ENCODE measurements at regions not wholly inside any gene's neighbourhood (a gene's known extent, or its start where the extent isn't known, plus 50 kb on each side); places are given as distances from the start of the nearest gene placed in this dataset.
A peak's percentile ranks its signal among the peaks of the same experiment; 100 is the strongest.

GRCh38 chr20:56786503-56786902, 157.4 kb downstream of the TFAP2C start:
- H3K27ac ChIP-seq (ENCODE audit: low read depth, low read length) = no peak overlapping the region
- 59 to 71% (median 67%) methylated on average over 5 of the region's 5 CpGs for WGBS, 3 donors

GRCh38 chr20:56788041-56788670, 159.1 kb downstream of the TFAP2C start:
- no peak overlapping the region for H3K27ac ChIP-seq (ENCODE audit: low read depth, low read length)
- 64 to 75% (median 65%) methylated on average over 7 of the region's 7 CpGs for WGBS, 3 donors

- peak overlapping the region; percentile 42 for H3K27ac ChIP-seq (ENCODE audit: low read depth, low read length)
- WGBS, 3 donors = 79 to 85% (median 81%) methylated on average over 6 of the region's 6 CpGs
Measured at GRCh38 chr20:56788671-56789610, 159.8 kb downstream of the TFAP2C start.

GRCh38 chr20:56793916-56794315, 164.8 kb downstream of the TFAP2C start:
- H3K27ac ChIP-seq (ENCODE audit: low read depth, low read length) = no peak overlapping the region
- 67 to 85% (median 80%) methylated on average over 7 of the region's 7 CpGs for WGBS, 3 donors

- no peak overlapping the region for H3K27ac ChIP-seq (ENCODE audit: low read depth, low read length)
- 78 to 94% (median 93%) methylated on average over 2 of the region's 2 CpGs for WGBS, 3 donors
Measured at GRCh38 chr20:56795492-56795891, 166.4 kb downstream of the TFAP2C start.

- WGBS, 3 donors = 49 to 69% (median 50%) methylated on average over 3 of the region's 3 CpGs
- no peak overlapping the region for H3K27ac ChIP-seq (ENCODE audit: low read depth, low read length)
Measured at GRCh38 chr20:56796345-56796744, 167.2 kb downstream of the TFAP2C start.

GRCh38 chr20:56797023-56797422, 167.9 kb downstream of the TFAP2C start:
- 48 to 78% (median 67%) methylated on average over 2 of the region's 2 CpGs for WGBS, 3 donors
- no peak overlapping the region for H3K27ac ChIP-seq (ENCODE audit: low read depth, low read length)

- WGBS, 3 donors = 68 to 86% (median 71%) methylated on average over 1 of the region's 1 CpG
- H3K27ac ChIP-seq (ENCODE audit: low read depth, low read length) = no peak overlapping the region
Measured at GRCh38 chr20:56798634-56799033, 169.5 kb downstream of the TFAP2C start.

GRCh38 chr20:56799187-56799586, 170.1 kb downstream of the TFAP2C start:
- no peak overlapping the region for H3K27ac ChIP-seq (ENCODE audit: low read depth, low read length)
- 87 to 94% (median 89%) methylated on average over 2 of the region's 2 CpGs for WGBS, 3 donors

- 44 to 58% (median 49%) methylated on average over 4 of the region's 4 CpGs for WGBS, 3 donors
- no peak overlapping the region for H3K27ac ChIP-seq (ENCODE audit: low read depth, low read length)
Measured at GRCh38 chr20:56800088-56800487, 171.0 kb downstream of the TFAP2C start.

- 37 to 51% (median 51%) methylated on average over 19 of the region's 19 CpGs for WGBS, 3 donors
Measured at GRCh38 chr20:56801971-56802755, 173.1 kb downstream of the TFAP2C start.

GRCh38 chr20:56802805-56803204, 173.7 kb downstream of the TFAP2C start:
- 69 to 75% (median 73%) methylated on average over 20 of the region's 20 CpGs for WGBS, 3 donors
- no peak overlapping the region for H3K27ac ChIP-seq (ENCODE audit: low read depth, low read length)

More at GRCh38 chr20:56801971-56802755, 173.1 kb downstream of the TFAP2C start:
- no peak overlapping the region for H3K27ac ChIP-seq (ENCODE audit: low read depth, low read length)

GRCh38 chr20:56805313-56805712, 176.2 kb downstream of the TFAP2C start:
- H3K27ac ChIP-seq (ENCODE audit: low read depth, low read length) = no peak overlapping the region
- 65 to 80% (median 79%) methylated on average over 4 of the region's 4 CpGs for WGBS, 3 donors

- WGBS, 3 donors = 85 to 90% (median 89%) methylated on average over 9 of the region's 9 CpGs
- H3K27ac ChIP-seq (ENCODE audit: low read depth, low read length) = no peak overlapping the region
Measured at GRCh38 chr20:56805966-56806365, 176.9 kb downstream of the TFAP2C start.

- WGBS, 3 donors = 45 to 53% (median 46%) methylated on average over 18 of the region's 18 CpGs
- no peak overlapping the region for H3K27ac ChIP-seq (ENCODE audit: low read depth, low read length)
Measured at GRCh38 chr20:56806952-56807517, 177.9 kb downstream of the TFAP2C start.

GRCh38 chr20:56808117-56808725, 179.1 kb downstream of the TFAP2C start:
- 25 to 37% (median 25%) methylated on average over 10 of the region's 10 CpGs for WGBS, 3 donors
- H3K27ac ChIP-seq (ENCODE audit: low read depth, low read length) = no peak overlapping the region

- WGBS, 3 donors = 23 to 43% (median 38%) methylated on average over 8 of the region's 8 CpGs
- no peak overlapping the region for H3K27ac ChIP-seq (ENCODE audit: low read depth, low read length)
Measured at GRCh38 chr20:56808732-56809131, 179.6 kb downstream of the TFAP2C start.

GRCh38 chr20:56809668-56810067, 180.6 kb downstream of the TFAP2C start:
- no peak overlapping the region for H3K27ac ChIP-seq (ENCODE audit: low read depth, low read length)
- 78 to 89% (median 78%) methylated on average over 12 of the region's 12 CpGs for WGBS, 3 donors

Data from adipose tissue (tissue), 3 donors.